Uterus (tissue), 3 donors: ENCODE measurements at regions not wholly inside any gene's neighbourhood (a gene's known extent, or its start where the extent isn't known, plus 50 kb on each side); places are given as distances from the start of the nearest gene placed in this dataset.

Experiments used
- DNase-seq, 2 donors: peaks; one replicate each; pipeline ENCODE4 v3.0.0-alpha.2; 2019 to 2020
- H3K27ac ChIP-seq, 2 donors: fragments of 200-600 bp; sonication (generic); 1 replicate in 1 of 2; 2 replicates in 1 of 2; pipeline ENCODE4 v1.5.1; 2016 to 2018
- H3K27me3 ChIP-seq, 2 donors: fragments of 200-600 bp; sonication (generic); one replicate each; pipeline ENCODE4 v1.5.1; 2018 to 2019; ENCODE audit warnings: control low read depth in 1 of 2
- H3K36me3 ChIP-seq, 2 donors: fragments of 200-600 bp; sonication (generic); one replicate each; pipeline ENCODE4 v1.5.1; 2019; ENCODE audit warnings: control low read depth in 1 of 2
- H3K4me1 ChIP-seq, 2 donors: fragments of 200-600 bp; sonication (generic); one replicate each; pipeline ENCODE4 v1.5.1; 2018 to 2019; ENCODE audit warnings: control low read depth in 1 of 2
- H3K4me3 ChIP-seq, 2 donors: fragments of 200-600 bp; sonication (generic); 1 replicate in 1 of 2; 2 replicates in 1 of 2; pipeline ENCODE4 v1.5.1; 2018 to 2019; ENCODE audit warnings: mild to moderate bottlenecking in 1 of 2
- H3K9me3 ChIP-seq, 2 donors: fragments of 200-600 bp; sonication (generic); one replicate each; pipeline ENCODE4 v1.5.1; 2019; ENCODE audit warnings: control low read depth in 1 of 2
- POLR2A ChIP-seq, 2 donors: fragments of 450-650 bp; IDR thresholded peaks; one replicate each; pipeline ENCODE4 v1.6.1; 2016; ENCODE audit warnings: antibody characterized with exemption in 2 of 2, mild to moderate bottlenecking in 1 of 2, moderate library complexity in 1 of 2
- intact Hi-C: fragments of 100-400 bp; cut with DNase I; formaldehyde crosslinking; loops from one replicate; pipeline ENCODE4 v1.15.1; 2023; ENCODE audit warnings: low total_unique reads
- TF ChIP-seq, protein P1 (sequence below), 4 experiments: fragments of 200-600 bp in 2 of 4; fragments of 450-650 bp in 2 of 4; sonication (generic) in 2 of 4; IDR thresholded peaks; one replicate each; pipeline ENCODE4 v1.5.1; 2016 to 2019; ENCODE audit warnings: antibody characterized with exemption in 4 of 4, mild to moderate bottlenecking in 2 of 4, moderate library complexity in 1 of 4
- donor health status: DM: yes; HTN: yes; CAD: no.

DNA sequence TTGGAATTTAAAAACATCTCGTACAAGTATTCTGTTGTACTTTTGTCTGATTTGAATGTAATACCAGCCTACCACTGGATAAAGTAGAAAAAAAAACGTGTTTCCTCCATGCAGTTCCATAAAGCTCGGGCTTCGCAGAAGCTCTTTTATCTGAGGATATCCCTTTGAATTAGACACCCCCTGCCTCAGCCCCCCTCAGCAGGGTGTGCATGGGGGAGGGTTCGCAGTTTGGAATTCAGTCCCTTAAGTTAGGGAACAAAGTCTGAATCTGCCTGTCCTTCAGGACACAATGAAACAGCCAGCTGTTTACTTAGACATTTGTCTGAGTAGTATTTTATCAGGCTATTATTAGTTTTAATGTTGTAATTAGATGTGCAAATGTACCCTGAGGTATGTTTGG, 234.0 kb upstream of the CAND1 start:
- Histone ChIP-seq H3K27me3 (no peaks in the 10 kb centered on the region), H3K27ac (no peak overlapping the region), H3K9me3 (no peaks in the 10 kb centered on the region), H3K36me3 (no peaks in the 10 kb centered on the region), H3K4me1 (no peaks in the 10 kb centered on the region), H3K4me3 (no peak overlapping the region)
- TF ChIP-seq, protein P1, sequence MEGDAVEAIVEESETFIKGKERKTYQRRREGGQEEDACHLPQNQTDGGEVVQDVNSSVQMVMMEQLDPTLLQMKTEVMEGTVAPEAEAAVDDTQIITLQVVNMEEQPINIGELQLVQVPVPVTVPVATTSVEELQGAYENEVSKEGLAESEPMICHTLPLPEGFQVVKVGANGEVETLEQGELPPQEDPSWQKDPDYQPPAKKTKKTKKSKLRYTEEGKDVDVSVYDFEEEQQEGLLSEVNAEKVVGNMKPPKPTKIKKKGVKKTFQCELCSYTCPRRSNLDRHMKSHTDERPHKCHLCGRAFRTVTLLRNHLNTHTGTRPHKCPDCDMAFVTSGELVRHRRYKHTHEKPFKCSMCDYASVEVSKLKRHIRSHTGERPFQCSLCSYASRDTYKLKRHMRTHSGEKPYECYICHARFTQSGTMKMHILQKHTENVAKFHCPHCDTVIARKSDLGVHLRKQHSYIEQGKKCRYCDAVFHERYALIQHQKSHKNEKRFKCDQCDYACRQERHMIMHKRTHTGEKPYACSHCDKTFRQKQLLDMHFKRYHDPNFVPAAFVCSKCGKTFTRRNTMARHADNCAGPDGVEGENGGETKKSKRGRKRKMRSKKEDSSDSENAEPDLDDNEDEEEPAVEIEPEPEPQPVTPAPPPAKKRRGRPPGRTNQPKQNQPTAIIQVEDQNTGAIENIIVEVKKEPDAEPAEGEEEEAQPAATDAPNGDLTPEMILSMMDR (IDR thresholded peaks at IDR 0.05), result no peak
- no peak for TF ChIP-seq POLR2A (IDR thresholded peaks at IDR 0.05)
- no peak for DNase-seq
- intact Hi-C loops, result no loop called here

DNA sequence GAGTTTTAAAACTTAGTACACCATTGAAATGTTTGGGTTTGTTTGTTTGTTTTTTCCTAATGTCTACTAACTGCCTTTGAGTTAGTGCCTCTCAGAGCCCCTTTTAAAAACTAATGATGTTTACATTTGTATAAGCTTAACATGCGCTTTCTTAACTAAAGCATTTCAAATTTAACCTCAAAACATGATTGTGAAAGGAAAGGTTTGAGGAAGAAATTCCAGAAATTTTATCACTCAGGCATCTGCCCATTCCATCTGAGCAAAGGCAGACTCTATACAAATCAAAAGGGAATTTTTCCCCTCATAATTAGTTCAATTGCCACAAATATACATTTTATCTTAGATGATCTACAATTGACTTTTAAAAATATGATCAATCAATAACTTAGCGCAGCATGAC, 230.7 kb upstream of the CAND1 start:
- DNase-seq, result no peak
- Histone ChIP-seq H3K36me3 (no peaks in the 10 kb centered on the region), H3K4me3 (no peak overlapping the region), H3K27ac (no peak overlapping the region), H3K9me3 (no peaks in the 10 kb centered on the region), H3K27me3 (no peaks in the 10 kb centered on the region), H3K4me1 (no peaks in the 10 kb centered on the region)
- intact Hi-C loops, result no loop called here
- no peak for TF ChIP-seq POLR2A (IDR thresholded peaks at IDR 0.05)
- TF ChIP-seq, protein P1 (IDR thresholded peaks at IDR 0.05), result no peak

GRCh38 chr12:67039995-67040860, 228.9 kb upstream of the CAND1 start:
- TF ChIP-seq, protein P1 (IDR thresholded peaks at IDR 0.05), result no peak
- TF ChIP-seq POLR2A (IDR thresholded peaks at IDR 0.05), result no peak
- no peaks in the 10 kb centered on the region for H3K4me1 ChIP-seq
- H3K27me3 ChIP-seq, result no peaks in the 10 kb centered on the region
- intact Hi-C loops, result no loop called here
- no peak overlapping the region for H3K27ac ChIP-seq
- no peaks in the 10 kb centered on the region for H3K36me3 ChIP-seq
- no peak overlapping the region for H3K4me3 ChIP-seq
- DNase-seq, result no peak
- no peaks in the 10 kb centered on the region for H3K9me3 ChIP-seq

DNA sequence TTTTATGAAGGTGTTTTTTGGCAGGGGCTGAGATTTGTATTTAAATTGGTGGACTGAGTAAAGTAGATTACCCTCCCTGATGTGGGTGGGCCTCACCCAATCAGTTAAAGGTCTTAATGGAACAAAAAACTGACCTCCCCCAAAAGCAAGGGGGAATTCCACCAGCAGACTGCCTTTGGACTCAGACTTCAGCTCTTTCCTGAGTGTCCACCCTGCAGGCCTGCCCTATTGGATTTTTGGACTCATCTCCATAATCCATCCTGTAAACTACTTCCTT, 228.4 kb upstream of the CAND1 start:
- H3K27me3 ChIP-seq, result no peaks in the 10 kb centered on the region
- H3K36me3 ChIP-seq, result no peaks in the 10 kb centered on the region
- H3K27ac ChIP-seq, result no peak overlapping the region
- no peaks in the 10 kb centered on the region for H3K9me3 ChIP-seq
- DNase-seq, result no peak
- TF ChIP-seq, protein P1 (IDR thresholded peaks at IDR 0.05), result no peak
- no peak for TF ChIP-seq POLR2A (IDR thresholded peaks at IDR 0.05)
- H3K4me3 ChIP-seq, result no peak overlapping the region
- H3K4me1 ChIP-seq, result no peaks in the 10 kb centered on the region
- intact Hi-C loops, result no loop called here

GRCh38 chr12:67042697-67043131, 226.4 kb upstream of the CAND1 start:
- intact Hi-C loops, result no loop called here
- H3K4me1 ChIP-seq, result no peaks in the 10 kb centered on the region
- TF ChIP-seq POLR2A (IDR thresholded peaks at IDR 0.05), result no peak
- TF ChIP-seq, protein P1 (IDR thresholded peaks at IDR 0.05), result no peak

More at GRCh38 chr12:67042697-67043131, 226.4 kb upstream of the CAND1 start:
- Histone ChIP-seq H3K4me3 (no peak overlapping the region), H3K27ac (no peak overlapping the region), H3K27me3 (no peaks in the 10 kb centered on the region), H3K36me3 (no peaks in the 10 kb centered on the region), H3K9me3 (no peaks in the 10 kb centered on the region)
- DNase-seq, result no peak
